Erythroblast (primary cell): ENCODE measurements at regions not wholly inside any gene's neighbourhood (a gene's known extent, or its start where the extent isn't known, plus 50 kb on each side); places are given as distances from the start of the nearest gene placed in this dataset.

Experiments used
- GATA1 ChIP-seq: IDR thresholded peaks from 2 replicates; pipeline ENCODE4 v1.6.1; 2011; ENCODE audit warnings: low read depth, mild to moderate bottlenecking, control low read depth, low read length, moderate library complexity
- POLR2A ChIP-seq: IDR thresholded peaks from 2 replicates; pipeline ENCODE4 v1.6.1; 2011; ENCODE audit warnings: mild to moderate bottlenecking, low read length

- TF ChIP-seq POLR2A (no peak), GATA1 (no peak)
Observed at GRCh38 chr4:72983709-72984108, 85.8 kb downstream of the COX18 start.
